ENCODE measurements at regions not wholly inside any gene's neighbourhood (a gene's known extent, or its start where the extent isn't known, plus 50 kb on each side); places are given as distances from the start of the nearest gene placed in this dataset.
A peak's percentile ranks its signal among the peaks of the same experiment; 100 is the strongest.

GRCh38 chr13:80716610-80717081, 375.7 kb upstream of the SPRY2 start:
- Histone ChIP-seq H3K4me3 (replicated peaks; ENCODE audit: insufficient read depth, low read length) (peak overlapping the region; percentile 12), H3K27me3 (ENCODE audit: insufficient read depth, poor library complexity, severe bottlenecking) (no peaks in the 10 kb centered on the region), H3K27ac (replicated peaks) (no peak overlapping the region)
- TF ChIP-seq SPI1 (IDR thresholded peaks at IDR 0.05; ENCODE audit: borderline replicate concordance, low read depth) = no peak
- TF ChIP-seq POLR2AphosphoS5 (IDR thresholded peaks at IDR 0.05; ENCODE audit: low read depth) = 0 out of 2 replicates have a peak, but pooled peaks have one; percentile 53
- TF ChIP-seq, protein P1, sequence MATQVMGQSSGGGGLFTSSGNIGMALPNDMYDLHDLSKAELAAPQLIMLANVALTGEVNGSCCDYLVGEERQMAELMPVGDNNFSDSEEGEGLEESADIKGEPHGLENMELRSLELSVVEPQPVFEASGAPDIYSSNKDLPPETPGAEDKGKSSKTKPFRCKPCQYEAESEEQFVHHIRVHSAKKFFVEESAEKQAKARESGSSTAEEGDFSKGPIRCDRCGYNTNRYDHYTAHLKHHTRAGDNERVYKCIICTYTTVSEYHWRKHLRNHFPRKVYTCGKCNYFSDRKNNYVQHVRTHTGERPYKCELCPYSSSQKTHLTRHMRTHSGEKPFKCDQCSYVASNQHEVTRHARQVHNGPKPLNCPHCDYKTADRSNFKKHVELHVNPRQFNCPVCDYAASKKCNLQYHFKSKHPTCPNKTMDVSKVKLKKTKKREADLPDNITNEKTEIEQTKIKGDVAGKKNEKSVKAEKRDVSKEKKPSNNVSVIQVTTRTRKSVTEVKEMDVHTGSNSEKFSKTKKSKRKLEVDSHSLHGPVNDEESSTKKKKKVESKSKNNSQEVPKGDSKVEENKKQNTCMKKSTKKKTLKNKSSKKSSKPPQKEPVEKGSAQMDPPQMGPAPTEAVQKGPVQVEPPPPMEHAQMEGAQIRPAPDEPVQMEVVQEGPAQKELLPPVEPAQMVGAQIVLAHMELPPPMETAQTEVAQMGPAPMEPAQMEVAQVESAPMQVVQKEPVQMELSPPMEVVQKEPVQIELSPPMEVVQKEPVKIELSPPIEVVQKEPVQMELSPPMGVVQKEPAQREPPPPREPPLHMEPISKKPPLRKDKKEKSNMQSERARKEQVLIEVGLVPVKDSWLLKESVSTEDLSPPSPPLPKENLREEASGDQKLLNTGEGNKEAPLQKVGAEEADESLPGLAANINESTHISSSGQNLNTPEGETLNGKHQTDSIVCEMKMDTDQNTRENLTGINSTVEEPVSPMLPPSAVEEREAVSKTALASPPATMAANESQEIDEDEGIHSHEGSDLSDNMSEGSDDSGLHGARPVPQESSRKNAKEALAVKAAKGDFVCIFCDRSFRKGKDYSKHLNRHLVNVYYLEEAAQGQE (IDR thresholded peaks at IDR 0.05; ENCODE audit: insufficient replicate concordance, low read depth) = no peak
- no peak for TF ChIP-seq GABPA (IDR thresholded peaks at IDR 0.05; ENCODE audit: low read depth)
- TF ChIP-seq CTCF (IDR thresholded peaks at IDR 0.05; ENCODE audit: insufficient read depth, low read length) = no peak
- DNase-seq (ENCODE audit: low read depth in 1 of 2, low spot score in 1 of 2) = peak; percentile 22 to 81

DNA sequence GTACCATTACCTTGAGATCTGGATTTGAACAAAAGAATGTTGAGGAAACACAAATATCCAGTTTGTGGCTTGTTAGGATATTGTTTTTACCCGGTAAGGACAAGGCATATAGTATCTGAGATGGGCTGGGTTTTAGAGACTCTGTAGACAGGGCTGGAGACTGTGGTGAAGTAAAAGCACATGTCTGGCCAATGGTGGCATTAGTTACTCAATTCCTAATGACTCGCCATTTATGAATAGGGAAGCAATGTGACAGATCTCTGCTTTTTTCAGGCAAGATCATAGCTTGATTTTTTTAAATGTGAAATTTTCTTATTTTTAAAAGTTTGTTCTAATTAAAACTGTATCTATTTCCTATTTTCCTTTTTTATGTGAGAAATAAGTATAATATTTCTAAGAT, 371.1 kb upstream of the SPRY2 start:
- no peak overlapping the region for H3K4me3 ChIP-seq (replicated peaks; ENCODE audit: insufficient read depth, low read length)
- DNase-seq (ENCODE audit: low read depth in 1 of 2, low spot score in 1 of 2) = peak; percentile 46 to 50
- TF ChIP-seq, protein P1 (IDR thresholded peaks at IDR 0.05; ENCODE audit: insufficient replicate concordance, low read depth) = no peak
- no peak for TF ChIP-seq CTCF (IDR thresholded peaks at IDR 0.05; ENCODE audit: insufficient read depth, low read length)
- no peak for TF ChIP-seq POLR2AphosphoS5 (IDR thresholded peaks at IDR 0.05; ENCODE audit: low read depth)
- TF ChIP-seq SPI1 (IDR thresholded peaks at IDR 0.05; ENCODE audit: borderline replicate concordance, low read depth) = no peak
- TF ChIP-seq GABPA (IDR thresholded peaks at IDR 0.05; ENCODE audit: low read depth) = no peak
- no peaks in the 10 kb centered on the region for H3K27me3 ChIP-seq (ENCODE audit: insufficient read depth, poor library complexity, severe bottlenecking)
- H3K27ac ChIP-seq (replicated peaks) = no peak overlapping the region

DNA sequence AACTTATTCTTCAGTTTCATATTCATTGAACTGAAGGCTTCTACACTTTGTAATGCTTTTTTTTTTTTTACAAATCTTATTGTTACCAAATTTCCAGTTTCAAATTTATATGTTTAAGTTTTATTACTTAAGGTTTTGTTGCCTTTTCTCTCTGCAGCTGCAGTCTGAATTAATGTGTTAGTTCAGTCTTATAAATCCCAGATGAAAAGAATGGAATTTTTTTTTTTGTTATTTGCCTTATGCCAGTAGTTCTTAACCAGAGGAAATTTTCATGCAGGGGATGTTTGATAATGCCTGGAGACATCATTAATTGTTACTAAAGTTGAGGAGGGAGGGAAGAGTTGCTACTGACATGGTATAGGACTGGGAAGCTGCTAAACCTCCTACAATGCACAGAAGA, 367.9 kb upstream of the SPRY2 start:
- Histone ChIP-seq H3K27me3 (ENCODE audit: insufficient read depth, poor library complexity, severe bottlenecking) (no peaks in the 10 kb centered on the region), H3K27ac (replicated peaks) (no peak overlapping the region), H3K4me3 (replicated peaks; ENCODE audit: insufficient read depth, low read length) (no peak overlapping the region)
- DNase-seq (ENCODE audit: low read depth in 1 of 2, low spot score in 1 of 2) = no peak
- TF ChIP-seq CTCF (IDR thresholded peaks at IDR 0.05; ENCODE audit: insufficient read depth, low read length) = no peak
- TF ChIP-seq POLR2AphosphoS5 (IDR thresholded peaks at IDR 0.05; ENCODE audit: low read depth) = no peak
- no peak for TF ChIP-seq SPI1 (IDR thresholded peaks at IDR 0.05; ENCODE audit: borderline replicate concordance, low read depth)
- TF ChIP-seq GABPA (IDR thresholded peaks at IDR 0.05; ENCODE audit: low read depth) = no peak
- TF ChIP-seq, protein P1 (IDR thresholded peaks at IDR 0.05; ENCODE audit: insufficient replicate concordance, low read depth) = no peak

Measured in HL-60 (cell line).